Natural killer cell (primary cell): ENCODE measurements at regions not wholly inside any gene's neighbourhood (a gene's known extent, or its start where the extent isn't known, plus 50 kb on each side); places are given as distances from the start of the nearest gene placed in this dataset.

ENCODE experiments used
- ATAC-seq, 3 donors: fragments of 150-1000 bp in 2 of 3; fragments of 200-7000 bp in 1 of 3; cut with Tn5 transposase; 1 replicate in 1 of 3; 2 replicates in 2 of 3; pipeline ENCODE4 v1.10.0; 2021; ENCODE audit warnings: mild to moderate bottlenecking in 2 of 3, moderate library complexity in 2 of 3
- DNase-seq, 2 donors: peaks; one replicate each; pipeline versions ENCODE4 v3.0.0 to v3.0.0-alpha.2; 2013 to 2021; ENCODE audit warnings: mixed read lengths in 1 of 2
- H3K27ac ChIP-seq: one replicate; pipeline ENCODE4 v1.5.1; 2013; ENCODE audit warnings: mild to moderate bottlenecking, low read length
- H3K27me3 ChIP-seq: one replicate; pipeline ENCODE4 v1.6.1; 2013; ENCODE audit warnings: low read length; ENCODE audit not compliant: control insufficient read depth, insufficient read depth
- H3K36me3 ChIP-seq: one replicate; pipeline ENCODE4 v1.6.1; 2013; ENCODE audit warnings: low read length; ENCODE audit not compliant: control insufficient read depth, insufficient read depth
- H3K4me1 ChIP-seq: one replicate; pipeline ENCODE4 v1.6.1; 2013; ENCODE audit warnings: low read length; ENCODE audit not compliant: control insufficient read depth, insufficient read depth
- H3K4me3 ChIP-seq: one replicate; pipeline ENCODE4 v1.5.1; 2013; ENCODE audit warnings: low read length
- H3K9me3 ChIP-seq: one replicate; pipeline ENCODE4 v1.6.1; 2013; ENCODE audit warnings: low read length; ENCODE audit not compliant: control insufficient read depth, insufficient read depth
- H3K27ac Mint-ChIP-seq, 2 donors: one replicate each; pipeline ENCODE4 v1.8.0; 2022; ENCODE audit warnings: mild to moderate bottlenecking in 2 of 2, mixed read lengths in 2 of 2, moderate library complexity in 1 of 2
- H3K27me3 Mint-ChIP-seq, 2 donors: one replicate each; pipeline ENCODE4 v1.8.0; 2022; ENCODE audit warnings: low read depth in 2 of 2, mixed read lengths in 2 of 2
- H3K36me3 Mint-ChIP-seq: one replicate; pipeline ENCODE4 v1.8.0; 2022; ENCODE audit warnings: mixed read lengths
- H3K4me1 Mint-ChIP-seq, 2 donors: one replicate each; pipeline ENCODE4 v1.8.0; 2022; ENCODE audit warnings: mixed read lengths in 2 of 2
- H3K4me3 Mint-ChIP-seq: one replicate; pipeline ENCODE4 v1.8.0; 2022; ENCODE audit warnings: mild to moderate bottlenecking, moderate library complexity, mixed read lengths
- H3K9me3 Mint-ChIP-seq, 2 donors: one replicate each; pipeline ENCODE4 v1.8.0; 2022; ENCODE audit warnings: mixed read lengths in 2 of 2
- CTCF ChIP-seq: fragments of 200-600 bp; IDR thresholded peaks from one replicate; pipeline ENCODE4 v1.8.0; 2022; ENCODE audit warnings: antibody characterized with exemption
- WGBS: methylation state at CpG from one replicate; pipeline ENCODE4 v1.1.7; 2013; ENCODE audit warnings: missing lambda C conversion rate; ENCODE audit not compliant: insufficient coverage; 5-methylcytosine and 5-hydroxymethylcytosine counted together
- intact Hi-C: fragments of 100-400 bp; cut with micrococcal nuclease; formaldehyde crosslinking; loops from one replicate; pipeline ENCODE4 v1.14.2; 2022

GRCh38 chrX:22665818-22666217 lies 333.9 kb upstream of the DDX53 start:
- Mint-ChIP-seq H3K27me3 (no peaks in the 10 kb centered on the region), H3K4me3 (no peak overlapping the region), H3K36me3 (no peaks in the 10 kb centered on the region), H3K4me1 (no peaks in the 10 kb centered on the region), H3K27ac (no peak overlapping the region), H3K9me3 (peaks cover 4 to 5% of the 10 kb centered on the region in 2 donors)
- Histone ChIP-seq H3K27me3 (no peaks in the 10 kb centered on the region), H3K36me3 (no peaks in the 10 kb centered on the region), H3K4me3 (no peak overlapping the region), H3K4me1 (no peaks in the 10 kb centered on the region), H3K27ac (no peak overlapping the region), H3K9me3 (no peaks in the 10 kb centered on the region)
- intact Hi-C loops: no loop called here
- TF ChIP-seq CTCF: no peak
- DNase-seq (no peak), ATAC-seq (no peak)
- no CpG with 5 or more reads among the region's 2 CpGs for WGBS

- H3K9me3 ChIP-seq: no peaks in the 10 kb centered on the region
- no peaks in the 10 kb centered on the region for H3K27me3 ChIP-seq
- no peak for DNase-seq
- no peaks in the 10 kb centered on the region for H3K4me1 ChIP-seq
- Mint-ChIP-seq H3K9me3 (peaks cover 4 to 5% of the 10 kb centered on the region in 2 donors), H3K4me3 (no peak overlapping the region), H3K36me3 (no peaks in the 10 kb centered on the region), H3K27me3 (no peaks in the 10 kb centered on the region), H3K4me1 (no peaks in the 10 kb centered on the region), H3K27ac (no peak overlapping the region)
- no peak for TF ChIP-seq CTCF
- H3K36me3 ChIP-seq: no peaks in the 10 kb centered on the region
- no peak overlapping the region for H3K4me3 ChIP-seq
- H3K27ac ChIP-seq: no peak overlapping the region
- intact Hi-C loops: no loop called here
- ATAC-seq: no peak
- WGBS: 56% methylated on average over 3 of the region's 9 CpGs
Observed at GRCh38 chrX:22666441-22666840, 333.3 kb upstream of the DDX53 start.

- ATAC-seq (no peak), DNase-seq (no peak)
- Histone ChIP-seq H3K27ac (no peak overlapping the region), H3K4me1 (no peaks in the 10 kb centered on the region), H3K36me3 (no peaks in the 10 kb centered on the region), H3K9me3 (no peaks in the 10 kb centered on the region), H3K4me3 (no peak overlapping the region), H3K27me3 (no peaks in the 10 kb centered on the region)
- H3K9me3 Mint-ChIP-seq: peaks cover 5 to 7% of the 10 kb centered on the region in 2 donors
- TF ChIP-seq CTCF: no peak
- H3K27ac Mint-ChIP-seq: no peak overlapping the region
- H3K4me1 Mint-ChIP-seq: no peaks in the 10 kb centered on the region
- no peak overlapping the region for H3K4me3 Mint-ChIP-seq
- WGBS: 85% methylated on average over 3 of the region's 3 CpGs
- no peaks in the 10 kb centered on the region for H3K27me3 Mint-ChIP-seq
- no peaks in the 10 kb centered on the region for H3K36me3 Mint-ChIP-seq
- intact Hi-C loops: no loop called here
Observed at GRCh38 chrX:22674932-22675331, 324.8 kb upstream of the DDX53 start.

- H3K27ac Mint-ChIP-seq: no peak overlapping the region
- H3K36me3 ChIP-seq: no peaks in the 10 kb centered on the region
- DNase-seq (no peak), ATAC-seq (no peak)
- H3K4me3 Mint-ChIP-seq: no peak overlapping the region
- no peaks in the 10 kb centered on the region for H3K4me1 ChIP-seq
- no peak overlapping the region for H3K27ac ChIP-seq
- H3K9me3 ChIP-seq: no peaks in the 10 kb centered on the region
- no peak for TF ChIP-seq CTCF
- WGBS: 14% methylated on average over 7 of the region's 7 CpGs
- intact Hi-C loops: no loop called here
- no peaks in the 10 kb centered on the region for H3K36me3 Mint-ChIP-seq
- no peaks in the 10 kb centered on the region for H3K4me1 Mint-ChIP-seq
- no peak overlapping the region for H3K4me3 ChIP-seq
- H3K27me3 ChIP-seq: no peaks in the 10 kb centered on the region
- H3K27me3 Mint-ChIP-seq: no peaks in the 10 kb centered on the region
- H3K9me3 Mint-ChIP-seq: peaks cover 2 to 5% of the 10 kb centered on the region in 2 donors
Observed at GRCh38 chrX:22686138-22686541, 313.6 kb upstream of the DDX53 start.
